ENCODE measurements at regions not wholly inside any gene's neighbourhood (a gene's known extent, or its start where the extent isn't known, plus 50 kb on each side); places are given as distances from the start of the nearest gene placed in this dataset.

GRCh38 chr17:70564006-70564620 lies 394.8 kb downstream of the KCNJ2 start:
- Histone ChIP-seq H2AFZ (no peak overlapping the region), H4K20me1 (ENCODE audit: insufficient read depth, poor library complexity, severe bottlenecking) (no peaks in the 10 kb centered on the region), H3K27ac (no peak overlapping the region), H3K79me2 (no peaks in the 10 kb centered on the region), H3K9me2 (replicated peaks; ENCODE audit: insufficient read depth) (no peaks in the 10 kb centered on the region), H3K4me3 (no peak overlapping the region), H3K36me3 (replicated peaks; ENCODE audit: insufficient read depth, low read depth) (no peaks in the 10 kb centered on the region), H3K4me2 (no peak overlapping the region), H3K9me3 (ENCODE audit: low read depth) (no peaks in the 10 kb centered on the region), H3K4me1 (ENCODE audit: insufficient read depth) (no peaks in the 10 kb centered on the region), H3K27me3 (no peaks in the 10 kb centered on the region)
- TF ChIP-seq EZH2phosphoT487 (IDR thresholded peaks at IDR 0.05; ENCODE audit: low read depth, severe bottlenecking, unreplicated experiment) (no peak), EZH2 (IDR thresholded peaks at IDR 0.05; ENCODE audit: borderline replicate concordance) (no peak), CTCF (IDR thresholded peaks at IDR 0.05; ENCODE audit: poor library complexity) (no peak)
- 68% methylated on average over 2 of the region's 2 CpGs for WGBS (ENCODE audit: low lambda C conversion rate, missing lambda C conversion rate)
- DNase-seq (ENCODE audit: low spot score): no peak

GRCh38 chr17:70569128-70569527 lies 399.8 kb downstream of the KCNJ2 start:
- TF ChIP-seq CTCF (IDR thresholded peaks at IDR 0.05; ENCODE audit: poor library complexity): no peak
- TF ChIP-seq EZH2phosphoT487 (IDR thresholded peaks at IDR 0.05; ENCODE audit: low read depth, severe bottlenecking, unreplicated experiment): no peak
- Histone ChIP-seq H3K79me2 (no peaks in the 10 kb centered on the region), H3K27me3 (no peaks in the 10 kb centered on the region), H3K4me2 (no peak overlapping the region), H3K4me1 (ENCODE audit: insufficient read depth) (no peaks in the 10 kb centered on the region), H3K9me2 (replicated peaks; ENCODE audit: insufficient read depth) (no peaks in the 10 kb centered on the region), H3K9me3 (ENCODE audit: low read depth) (no peaks in the 10 kb centered on the region), H2AFZ (no peak overlapping the region), H3K27ac (no peak overlapping the region), H3K4me3 (no peak overlapping the region), H4K20me1 (ENCODE audit: insufficient read depth, poor library complexity, severe bottlenecking) (no peaks in the 10 kb centered on the region), H3K36me3 (replicated peaks; ENCODE audit: insufficient read depth, low read depth) (no peaks in the 10 kb centered on the region)
- DNase-seq (ENCODE audit: low spot score): no peak
- WGBS (ENCODE audit: low lambda C conversion rate, missing lambda C conversion rate): 95% methylated on average over 1 of the region's 1 CpG

- WGBS (ENCODE audit: low lambda C conversion rate, missing lambda C conversion rate): 97% methylated on average over 20 of the region's 20 CpGs
- Histone ChIP-seq H3K4me1 (ENCODE audit: insufficient read depth) (no peaks in the 10 kb centered on the region), H4K20me1 (ENCODE audit: insufficient read depth, poor library complexity, severe bottlenecking) (no peaks in the 10 kb centered on the region), H3K79me2 (no peaks in the 10 kb centered on the region), H3K9me3 (ENCODE audit: low read depth) (no peaks in the 10 kb centered on the region), H3K4me2 (no peak overlapping the region), H3K36me3 (replicated peaks; ENCODE audit: insufficient read depth, low read depth) (no peaks in the 10 kb centered on the region), H3K4me3 (no peak overlapping the region), H3K27ac (no peak overlapping the region), H3K9me2 (replicated peaks; ENCODE audit: insufficient read depth) (no peaks in the 10 kb centered on the region), H3K27me3 (no peaks in the 10 kb centered on the region), H2AFZ (no peak overlapping the region)
- TF ChIP-seq CTCF (IDR thresholded peaks at IDR 0.05; ENCODE audit: poor library complexity): no peak
- TF ChIP-seq EZH2 (IDR thresholded peaks at IDR 0.05; ENCODE audit: borderline replicate concordance): no peak
- no peak for TF ChIP-seq EZH2phosphoT487 (IDR thresholded peaks at IDR 0.05; ENCODE audit: low read depth, severe bottlenecking, unreplicated experiment)
- no peak for DNase-seq (ENCODE audit: low spot score)
Measured at GRCh38 chr17:70577456-70577855, 408.1 kb downstream of the KCNJ2 start.

- TF ChIP-seq CTCF (IDR thresholded peaks at IDR 0.05; ENCODE audit: poor library complexity) (no peak), EZH2 (IDR thresholded peaks at IDR 0.05; ENCODE audit: borderline replicate concordance) (no peak), EZH2phosphoT487 (IDR thresholded peaks at IDR 0.05; ENCODE audit: low read depth, severe bottlenecking, unreplicated experiment) (no peak)
- H3K4me1 ChIP-seq (ENCODE audit: insufficient read depth): no peaks in the 10 kb centered on the region
- 64% methylated on average over 3 of the region's 3 CpGs for WGBS (ENCODE audit: low lambda C conversion rate, missing lambda C conversion rate)
- H3K4me2 ChIP-seq: no peak overlapping the region
- no peaks in the 10 kb centered on the region for H3K36me3 ChIP-seq (replicated peaks; ENCODE audit: insufficient read depth, low read depth)
- no peak overlapping the region for H2AFZ ChIP-seq
- DNase-seq (ENCODE audit: low spot score): no peak
- no peaks in the 10 kb centered on the region for H4K20me1 ChIP-seq (ENCODE audit: insufficient read depth, poor library complexity, severe bottlenecking)
- H3K27me3 ChIP-seq: no peaks in the 10 kb centered on the region
- no peaks in the 10 kb centered on the region for H3K9me3 ChIP-seq (ENCODE audit: low read depth)
- no peaks in the 10 kb centered on the region for H3K79me2 ChIP-seq
- no peaks in the 10 kb centered on the region for H3K9me2 ChIP-seq (replicated peaks; ENCODE audit: insufficient read depth)
- no peak overlapping the region for H3K4me3 ChIP-seq
- no peak overlapping the region for H3K27ac ChIP-seq
Measured at GRCh38 chr17:70581459-70581858, 412.1 kb downstream of the KCNJ2 start.

All from hepatocyte (in vitro differentiated cells).